Lung microvascular endothelial cell (primary cell): ENCODE measurements at regions not wholly inside any gene's neighbourhood (a gene's known extent, or its start where the extent isn't known, plus 50 kb on each side); places are given as distances from the start of the nearest gene placed in this dataset.

ENCODE experiments used
- DNase-seq, 2 donors: peaks; one replicate each; pipeline versions ENCODE4 v3.0.0 to v3.0.0-alpha.2; 2010; ENCODE audit warnings: low read depth in 2 of 2

DNA sequence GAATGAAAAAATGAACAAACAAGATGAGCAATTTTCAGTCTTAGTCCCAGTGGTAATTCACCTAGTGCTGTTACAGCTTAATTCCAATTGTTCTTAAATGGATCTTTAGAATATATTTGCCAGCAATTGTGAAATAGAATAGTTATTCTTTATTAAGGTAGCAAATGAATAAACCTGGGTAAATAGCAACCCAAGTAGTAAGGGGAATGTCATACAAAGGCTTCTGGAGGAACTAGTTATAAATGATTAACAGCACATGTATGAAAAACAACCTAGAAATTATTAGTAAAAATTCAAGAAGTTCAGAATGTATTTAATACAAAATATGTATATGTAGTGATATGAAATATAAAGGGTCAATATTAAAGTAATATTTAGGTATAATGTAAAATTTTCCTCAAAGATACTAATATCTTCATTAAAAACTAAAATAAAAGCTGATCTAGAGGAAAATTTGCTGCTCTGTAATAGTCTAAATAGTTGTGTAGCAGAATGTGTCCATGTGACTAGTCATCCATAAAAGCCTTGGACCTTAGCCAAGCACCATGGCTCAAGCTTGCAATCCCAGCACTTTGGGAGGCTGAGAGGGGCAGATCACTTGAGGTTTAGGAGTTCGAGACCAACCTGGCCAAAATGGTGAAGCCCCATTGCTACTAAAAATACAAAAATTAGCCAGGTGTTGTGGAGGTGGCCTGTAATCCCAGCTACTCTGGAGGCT lies 535.9 kb upstream of the ATXN8OS start:
- no peak for DNase-seq

DNA sequence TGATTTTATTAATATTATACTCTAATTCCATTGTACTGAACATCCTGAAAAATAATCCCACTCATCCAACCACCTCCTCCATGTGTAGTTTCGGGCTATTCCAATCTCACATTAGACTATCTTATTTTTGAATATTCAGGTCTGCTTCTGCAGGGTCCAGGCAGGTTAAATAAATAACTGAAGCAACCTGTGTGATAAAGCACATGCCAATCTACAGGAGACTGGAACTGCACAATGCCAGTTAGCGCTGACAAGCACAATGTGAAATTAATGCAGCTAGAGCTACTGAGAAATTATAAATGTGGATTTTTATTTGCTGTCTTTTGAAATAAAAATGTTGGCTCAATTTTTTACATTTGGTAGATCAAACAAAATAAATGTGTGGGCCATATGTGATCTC lies 540.1 kb upstream of the ATXN8OS start:
- DNase-seq, result no peak

DNA sequence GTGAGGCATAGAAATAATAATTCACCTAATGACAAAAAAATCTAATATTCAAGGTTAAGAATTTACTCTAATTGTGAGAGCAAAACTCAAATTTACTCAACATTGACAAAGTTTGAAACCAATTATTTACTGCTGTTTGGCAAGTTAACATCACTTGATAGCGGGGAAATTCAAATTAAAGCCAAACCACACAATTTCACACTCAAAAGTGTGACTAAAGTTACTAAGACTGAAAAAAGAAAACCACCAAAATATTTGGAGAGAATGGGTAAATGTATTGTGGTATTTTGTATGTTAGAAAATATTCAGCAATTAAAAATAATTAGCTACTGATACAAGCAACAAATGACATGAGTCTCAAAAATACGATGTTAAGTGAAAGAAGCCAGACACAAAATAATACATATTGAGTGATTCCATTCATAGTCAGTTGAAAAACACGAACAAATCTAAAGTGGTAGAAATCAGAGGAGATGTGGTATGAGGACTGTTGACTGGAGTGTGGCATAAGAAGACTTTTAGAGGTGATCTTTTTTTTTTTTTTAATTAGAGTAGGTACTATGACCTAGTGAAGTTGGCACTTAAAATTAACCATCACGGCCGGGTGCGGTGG lies 541.4 kb upstream of the ATXN8OS start:
- DNase-seq, result no peak

DNA sequence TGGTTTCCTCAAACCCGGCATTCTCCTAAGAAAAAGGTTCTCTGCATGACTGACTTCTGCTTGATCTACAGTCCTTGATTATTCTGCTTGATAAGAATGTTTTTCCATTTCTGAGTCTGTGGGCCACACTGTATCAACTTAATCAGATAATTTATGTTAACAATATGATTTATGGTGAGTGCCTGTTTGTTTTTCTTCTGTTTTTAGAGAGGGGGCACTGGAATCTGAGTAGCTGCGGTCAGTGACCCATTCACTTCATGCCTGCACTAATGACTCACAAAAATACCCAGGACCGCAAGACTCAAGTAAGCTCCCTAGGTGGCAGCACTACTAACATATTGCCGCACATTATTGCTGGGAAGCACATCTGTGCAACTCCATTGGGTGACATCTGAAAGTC lies 542.3 kb upstream of the ATXN8OS start:
- DNase-seq, result peak in 1 of 2 donors; percentile 0

DNA sequence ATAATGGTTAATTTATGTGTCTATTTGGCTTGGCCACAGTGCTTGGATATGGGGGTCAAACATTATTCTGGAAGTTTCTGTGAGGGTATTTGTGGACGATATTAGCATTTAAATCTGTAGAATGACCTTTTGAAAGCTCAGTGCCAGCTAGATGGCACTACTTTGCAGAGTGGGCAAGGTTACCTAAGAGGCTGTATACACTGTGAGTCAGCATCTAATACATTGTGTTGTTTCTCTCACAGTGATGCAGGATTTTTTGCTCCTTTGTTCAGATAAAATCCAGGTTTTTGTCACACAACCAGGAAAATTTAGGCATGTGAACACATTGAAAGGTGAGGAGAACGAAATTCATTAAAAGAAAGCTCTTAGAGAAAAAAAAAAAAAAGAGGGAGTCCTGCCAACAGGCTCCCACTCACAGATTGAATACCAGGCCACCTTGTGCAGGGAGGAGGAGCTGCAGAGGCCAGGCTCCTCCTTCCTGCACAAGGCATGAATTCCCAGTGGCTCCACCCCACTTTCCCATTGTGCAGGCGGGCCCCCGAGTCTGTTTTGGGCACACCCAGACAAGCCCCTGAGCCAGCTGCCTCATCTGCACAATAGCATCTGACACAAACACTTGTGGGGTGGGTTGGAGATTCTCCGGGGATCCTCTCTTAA lies 551.0 kb upstream of the ATXN8OS start:
- DNase-seq, result no peak

DNA sequence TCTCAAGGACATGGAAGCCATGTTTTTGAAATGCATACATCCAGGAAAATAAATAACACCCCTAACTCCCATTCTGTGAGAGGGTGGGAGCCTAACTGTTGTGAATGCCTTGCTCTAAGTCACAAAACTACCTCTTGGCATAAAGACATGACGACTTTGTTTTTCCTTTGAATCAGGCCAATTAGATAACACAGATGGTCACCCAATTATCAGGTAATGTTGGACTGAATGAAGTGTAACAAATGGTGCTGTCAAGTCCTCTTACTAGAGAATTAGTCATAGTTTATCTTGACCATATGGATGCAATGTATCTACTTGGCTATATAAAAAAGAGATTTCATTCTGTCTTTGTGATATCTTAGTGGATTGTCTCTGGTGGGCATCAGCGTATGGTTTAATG lies 553.6 kb upstream of the ATXN8OS start:
- DNase-seq, result no peak

DNA sequence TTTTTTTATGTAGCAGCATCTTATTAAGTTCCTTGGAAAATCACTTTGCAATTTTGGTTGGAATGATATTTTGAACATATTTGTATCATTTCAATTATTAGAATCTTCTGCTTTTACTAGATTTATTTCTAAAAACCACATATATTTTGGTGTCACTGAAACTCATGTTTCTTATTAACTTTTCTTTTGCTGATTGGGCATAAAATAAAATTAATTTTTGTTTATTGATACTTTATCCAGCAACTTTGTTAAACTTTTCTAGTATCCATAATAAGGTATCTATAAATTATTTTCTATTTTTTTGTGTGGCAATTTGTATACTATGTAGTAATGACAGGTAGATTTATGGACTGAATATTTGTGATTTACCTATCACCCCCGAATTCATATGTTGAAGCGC lies 556.4 kb upstream of the ATXN8OS start:
- DNase-seq, result no peak

DNA sequence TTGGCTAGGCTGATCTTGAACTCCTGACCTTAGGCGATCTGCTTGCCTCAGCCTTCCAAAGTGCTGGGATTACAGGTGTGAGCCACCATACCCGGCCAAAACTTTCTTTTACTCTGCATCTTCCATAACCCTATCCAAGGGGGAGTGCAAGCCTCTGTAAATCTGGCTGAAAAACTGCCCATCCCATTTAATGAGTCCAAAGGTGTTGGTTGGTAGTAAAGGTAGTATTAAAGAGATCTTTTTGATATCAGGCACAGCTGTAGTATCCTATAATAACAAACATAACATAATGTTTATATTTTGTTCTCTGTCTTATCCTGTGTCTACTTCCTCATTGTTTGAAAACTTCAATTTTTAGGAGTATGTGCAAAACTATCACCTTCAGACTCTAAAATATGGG lies 559.8 kb upstream of the ATXN8OS start:
- DNase-seq, result no peak

DNA sequence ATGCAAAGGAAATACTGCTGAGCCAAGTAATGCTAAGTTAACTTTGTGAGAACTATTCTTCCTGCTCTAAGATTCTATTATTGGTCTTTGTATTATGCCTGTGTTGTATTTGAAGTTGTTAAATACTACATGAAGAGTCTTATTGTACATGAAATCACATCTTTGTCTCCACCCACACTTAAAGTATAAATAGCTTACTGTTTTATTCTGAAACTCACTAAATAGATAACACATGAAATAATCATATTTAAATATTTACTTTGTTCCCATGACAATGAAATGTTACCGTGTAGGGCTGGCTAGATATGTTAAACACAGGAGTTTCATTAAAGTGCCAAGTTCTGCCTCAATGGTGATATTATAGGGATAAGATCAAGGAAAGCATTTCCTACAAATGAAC lies 562.1 kb upstream of the ATXN8OS start:
- DNase-seq, result no peak

DNA sequence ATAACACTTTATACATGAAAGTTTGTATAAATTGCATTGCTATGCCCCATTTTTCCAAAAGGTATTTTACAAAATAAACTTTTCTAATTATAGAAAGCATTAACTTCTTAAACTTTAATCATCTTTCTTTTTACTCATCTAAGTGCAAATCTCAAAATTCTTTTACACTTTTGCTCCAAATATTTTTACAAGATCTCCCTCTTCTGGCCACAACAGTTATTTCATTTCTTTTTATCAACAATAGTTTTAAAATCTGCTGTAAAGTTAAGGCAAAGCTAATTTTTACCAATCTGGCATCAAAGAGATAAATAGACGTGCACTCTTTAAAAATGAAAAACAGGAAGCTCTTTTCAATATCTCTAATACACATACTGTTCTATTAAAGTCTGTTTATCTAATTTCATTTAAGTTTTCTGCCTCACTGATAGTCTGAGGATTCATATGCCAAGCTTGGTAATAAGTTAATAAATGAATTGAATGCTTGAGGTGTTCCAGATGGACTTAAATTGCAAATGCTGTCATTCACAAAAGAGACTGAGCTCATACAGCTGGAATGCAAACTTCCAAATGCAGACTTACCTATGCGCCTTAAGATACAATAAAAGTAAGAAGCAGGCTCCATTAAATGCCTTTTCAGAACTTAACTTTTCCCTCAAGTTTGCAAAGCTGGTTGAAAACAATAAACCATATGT lies 583.0 kb upstream of the ATXN8OS start:
- DNase-seq, result no peak

DNA sequence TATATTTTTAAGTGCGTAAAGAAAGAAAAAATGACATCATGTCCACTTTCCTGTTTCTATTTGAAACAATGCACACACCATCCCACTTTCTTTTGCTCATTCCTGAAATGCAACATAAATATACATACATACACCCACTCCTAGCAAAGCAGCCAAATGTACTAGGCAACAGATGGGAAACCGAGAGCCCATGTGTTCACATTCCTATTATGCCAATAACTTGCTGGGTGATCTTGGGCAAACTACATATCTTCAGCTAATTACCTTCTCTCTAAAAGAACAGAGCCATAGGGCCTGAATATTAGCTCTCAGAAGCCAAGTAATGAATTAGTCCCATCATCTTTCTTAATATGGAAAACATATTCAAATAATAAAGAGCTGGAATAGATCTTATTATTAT lies 610.6 kb upstream of the ATXN8OS start:
- no peak for DNase-seq

DNA sequence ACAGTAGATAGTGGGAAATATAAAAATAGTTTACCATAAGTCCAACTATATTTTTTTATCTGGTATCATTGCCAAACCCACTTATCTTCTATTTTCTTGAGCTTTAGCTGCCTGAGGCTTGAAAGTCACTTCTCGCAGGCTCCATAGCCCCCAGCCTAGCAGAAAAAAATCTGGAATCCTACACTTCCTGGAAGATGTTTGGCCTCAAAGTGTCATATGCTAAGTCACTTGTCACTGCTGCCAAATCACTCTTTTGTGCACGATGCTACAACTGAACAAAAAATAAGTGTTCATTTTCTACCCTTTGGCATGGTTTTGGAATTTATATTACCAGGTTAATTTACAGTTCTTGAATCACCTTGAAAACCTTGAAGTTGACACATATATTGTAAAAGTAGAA lies 612.5 kb upstream of the ATXN8OS start:
- DNase-seq, result no peak

DNA sequence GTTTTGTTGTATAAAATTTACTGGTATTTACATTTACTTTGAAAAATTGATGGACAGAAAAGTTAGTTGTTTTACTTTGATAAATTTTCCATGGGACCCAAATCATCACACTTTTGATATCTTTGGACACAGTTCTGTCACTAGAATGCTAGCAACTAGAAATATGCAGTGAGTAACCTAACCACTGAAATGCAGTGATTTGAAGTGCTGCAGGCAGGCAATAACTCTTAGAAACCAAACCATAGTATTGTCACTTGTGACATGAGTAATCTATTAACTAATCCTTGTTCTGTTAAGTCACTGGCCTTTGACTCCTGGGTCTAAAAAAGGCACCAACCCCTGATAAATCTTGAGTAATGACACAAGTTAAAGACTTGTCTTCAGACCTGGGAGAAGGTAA lies 620.0 kb upstream of the ATXN8OS start:
- no peak for DNase-seq

DNA sequence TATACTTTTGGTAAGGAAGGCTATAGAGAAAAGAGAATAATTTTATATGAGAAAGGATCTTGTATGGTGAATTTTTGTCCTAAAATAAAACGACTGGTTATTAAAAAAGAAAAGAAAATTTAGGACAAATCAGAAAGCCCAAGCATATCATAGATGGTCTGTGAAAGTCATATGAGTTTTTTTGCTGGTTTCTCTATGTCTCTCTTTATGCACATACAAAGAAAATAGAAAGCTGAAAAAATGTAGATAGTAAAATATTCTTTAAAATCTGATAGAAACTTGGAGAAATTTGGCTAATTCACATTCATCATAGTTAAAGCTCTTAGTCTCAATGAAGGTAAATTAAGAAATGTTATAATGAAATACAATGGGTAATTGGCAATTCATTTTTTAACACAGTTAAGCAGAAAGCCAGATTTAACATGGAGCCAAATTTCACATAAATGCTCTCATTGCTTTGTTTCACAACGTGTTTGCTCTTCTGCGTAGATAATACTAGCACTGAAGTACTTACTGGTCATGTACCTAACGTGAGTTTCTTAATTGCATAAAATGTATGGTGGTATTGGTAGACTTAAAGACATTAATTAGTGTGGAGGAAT lies 621.5 kb upstream of the ATXN8OS start:
- DNase-seq, result no peak

DNA sequence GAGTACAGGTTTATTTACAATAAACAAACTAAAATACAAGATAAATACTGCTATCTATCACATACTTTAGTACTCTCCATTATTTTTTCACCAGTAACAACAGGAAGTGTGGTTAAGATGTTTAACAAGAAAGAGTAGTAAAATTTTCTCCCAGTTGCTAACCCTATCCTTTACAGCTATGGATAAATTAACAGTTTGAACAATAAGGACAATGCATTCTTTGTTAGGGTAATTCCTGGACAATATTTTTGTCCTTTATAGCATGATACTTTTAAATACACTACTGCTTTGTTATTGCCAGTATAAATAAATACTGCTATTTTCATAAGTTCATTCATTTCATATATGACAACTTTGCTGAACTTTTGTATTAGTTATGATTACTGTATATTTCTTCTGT lies 630.2 kb upstream of the ATXN8OS start:
- DNase-seq, result no peak

DNA sequence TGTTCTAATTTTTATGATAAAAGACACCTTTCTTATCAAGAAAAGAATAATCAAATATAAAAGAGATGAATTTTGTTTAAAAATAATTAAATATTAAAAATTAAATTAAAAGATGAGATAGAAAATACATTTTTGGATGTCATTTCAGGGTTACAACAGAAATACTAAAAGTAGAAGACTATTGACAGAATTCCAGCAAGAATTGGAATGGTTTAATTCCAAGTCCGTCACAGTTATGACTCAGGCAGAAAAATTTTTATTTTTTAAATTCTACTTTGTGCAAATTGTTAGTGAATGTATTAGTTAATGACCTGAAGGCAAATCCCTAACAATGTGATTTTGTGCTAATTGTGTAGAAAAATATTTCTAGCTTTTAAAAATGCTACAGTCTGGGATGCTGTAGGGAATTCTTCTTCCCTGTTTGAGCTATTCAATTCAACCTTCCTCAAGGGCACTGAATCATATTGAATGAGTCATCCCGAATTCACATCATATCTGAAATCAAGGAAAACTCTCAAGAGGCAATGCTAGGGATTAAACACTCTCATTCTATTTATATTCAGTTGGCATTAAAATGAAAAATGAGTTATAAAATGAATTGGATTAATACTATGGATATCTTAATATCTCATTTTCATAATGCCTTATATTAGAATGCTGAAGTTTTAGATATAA lies 633.5 kb upstream of the ATXN8OS start:
- DNase-seq, result no peak

DNA sequence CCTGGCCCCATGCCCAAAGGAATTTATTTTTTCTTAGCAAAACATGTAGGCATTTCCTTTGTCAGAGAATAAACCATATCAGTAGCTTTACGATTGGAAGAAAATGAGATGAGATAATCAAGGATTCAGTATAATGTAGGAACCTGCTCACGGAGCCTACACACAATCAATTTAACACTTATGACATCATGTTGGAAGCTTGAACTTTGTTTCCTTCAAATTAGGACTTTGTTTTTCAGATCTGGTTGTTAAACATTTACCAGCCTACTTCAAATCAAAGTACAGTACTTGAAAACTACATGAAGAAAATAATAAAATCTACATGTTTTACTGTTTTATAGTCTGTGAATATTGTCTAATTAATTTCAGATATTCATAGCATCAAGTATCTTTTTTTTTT lies 639.0 kb upstream of the ATXN8OS start:
- no peak for DNase-seq

DNA sequence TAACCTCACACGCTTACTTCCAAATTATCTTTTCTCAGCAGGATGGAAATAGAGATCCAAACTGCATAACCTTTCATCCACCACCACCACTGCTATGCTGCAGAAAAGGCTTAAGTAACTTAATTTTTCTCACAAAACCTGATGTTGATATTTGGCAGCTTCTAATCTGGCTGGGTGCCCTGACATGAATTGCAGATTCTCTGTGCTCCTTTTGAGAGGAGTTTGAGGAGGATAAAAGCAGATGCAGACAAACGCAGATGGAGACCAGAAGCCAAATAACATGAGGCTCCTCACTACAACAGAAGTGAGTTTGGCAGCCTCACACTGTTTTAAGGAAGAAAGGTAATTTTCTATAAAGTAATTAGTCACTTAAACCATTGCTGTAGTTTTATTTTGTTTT lies 646.2 kb upstream of the ATXN8OS start:
- no peak for DNase-seq

DNA sequence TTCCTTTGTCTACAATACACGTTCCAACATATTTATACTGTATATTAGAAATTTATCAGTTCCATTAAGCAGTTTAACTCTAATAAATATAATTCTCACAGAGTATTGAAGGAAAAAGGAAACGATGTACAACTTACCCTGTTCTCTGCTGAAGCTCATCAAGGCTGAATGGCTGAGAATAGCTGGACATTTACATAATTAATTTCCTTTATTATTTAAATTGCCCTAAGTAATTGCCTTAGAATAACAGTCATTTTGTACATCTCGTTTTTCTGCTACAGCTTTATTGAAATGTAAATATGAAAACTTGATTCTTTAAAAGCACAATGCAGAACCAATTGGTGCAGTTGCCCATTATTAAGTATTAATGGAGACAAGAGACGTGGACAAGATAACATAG lies 648.3 kb upstream of the ATXN8OS start:
- DNase-seq, result no peak

DNA sequence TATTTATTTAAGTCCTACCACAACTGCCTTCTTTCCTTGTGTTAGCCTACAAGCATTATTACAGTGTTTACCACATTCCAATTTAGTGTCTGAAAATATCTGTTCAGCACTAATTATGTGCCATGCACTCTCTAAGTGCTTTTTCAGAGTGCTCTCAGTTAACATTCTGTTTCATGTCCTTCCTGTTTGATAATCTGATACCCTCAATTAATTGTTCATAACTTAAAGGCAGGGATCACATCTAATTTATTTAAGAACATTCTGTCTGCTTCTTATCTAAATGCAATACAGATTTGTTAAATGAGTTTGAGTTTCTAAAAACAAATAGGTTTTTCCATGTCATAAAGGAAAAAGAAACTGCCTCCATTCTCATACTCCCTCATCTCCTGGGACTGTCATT lies 649.6 kb upstream of the ATXN8OS start:
- no peak for DNase-seq

DNA sequence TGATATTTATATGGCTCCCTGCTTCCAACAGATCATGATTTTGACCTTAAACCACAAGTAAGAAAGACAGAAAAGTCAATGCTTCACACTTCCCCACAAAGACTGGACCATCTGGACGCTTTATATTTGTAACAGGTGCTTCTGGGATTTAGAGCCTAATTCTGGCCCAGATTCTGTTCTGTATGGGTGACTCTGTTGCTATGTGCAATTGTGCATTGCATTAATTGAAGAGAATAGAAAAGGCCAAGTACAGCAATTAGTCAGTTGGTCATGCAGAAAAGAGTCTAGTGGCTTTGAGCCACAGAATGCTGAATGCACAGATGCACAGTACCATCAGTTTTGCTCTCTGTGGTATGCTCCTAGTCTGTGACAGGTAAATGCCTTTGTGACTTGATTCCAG lies 657.4 kb upstream of the ATXN8OS start:
- DNase-seq, result no peak

DNA sequence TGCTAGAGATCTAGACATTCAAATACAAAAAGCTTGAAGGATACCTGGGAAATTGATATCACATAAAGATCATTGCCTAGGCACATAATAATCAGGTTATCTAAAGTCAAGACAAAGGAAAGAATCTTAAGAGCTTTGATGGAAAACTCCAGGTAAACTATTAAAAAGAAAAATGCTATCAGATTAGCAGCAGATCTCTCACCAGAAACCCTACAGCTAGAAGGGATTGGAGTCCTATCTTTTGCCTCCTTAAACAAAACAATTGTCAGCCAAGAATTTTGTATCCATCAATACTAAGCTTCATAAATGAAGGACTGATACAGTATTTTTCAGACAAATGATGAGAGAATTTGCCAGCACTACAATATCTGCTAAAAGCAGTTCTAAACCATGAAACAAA lies 682.4 kb upstream of the ATXN8OS start:
- DNase-seq, result no peak
